T1000 (cell line): ENCODE measurements at regions not wholly inside any gene's neighbourhood (a gene's known extent, or its start where the extent isn't known, plus 50 kb on each side); places are given as distances from the start of the nearest gene placed in this dataset.
"Not testable (repeated sequence)": the region's sequence is repeated elsewhere in the genome, so short reads cannot be mapped to it uniquely, and the experiment has no call there.

Experiments used
- DNase-seq: peaks from one replicate; lab custom pipeline; 2025; ENCODE audit warnings: mixed read lengths; lab: John Stamatoyannopoulos, UW

DNA sequence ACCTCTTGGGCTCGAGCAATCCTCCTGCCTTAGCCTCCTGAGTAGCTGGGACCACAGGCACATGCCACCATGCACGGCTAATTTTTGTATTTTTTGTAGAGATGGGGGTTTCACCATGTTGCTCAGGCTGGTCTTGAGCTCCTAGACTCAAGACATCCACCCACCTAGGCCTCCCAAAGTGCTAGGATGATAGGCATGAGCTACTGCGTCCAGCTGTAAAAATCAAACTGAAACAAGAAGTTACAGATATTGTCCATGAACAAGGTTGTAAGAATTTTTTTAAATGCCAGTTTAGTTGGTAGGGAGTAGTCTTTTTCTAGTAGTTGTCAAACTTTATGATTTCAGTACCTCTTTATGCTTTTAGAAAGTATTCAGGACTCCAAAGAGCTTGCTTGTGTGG is 424.4 kb upstream of the PMFBP1 start:
- DNase-seq = no peak

GRCh38 chr16:72590151-72590937 is 418.4 kb upstream of the PMFBP1 start:
- DNase-seq = no peak

DNA sequence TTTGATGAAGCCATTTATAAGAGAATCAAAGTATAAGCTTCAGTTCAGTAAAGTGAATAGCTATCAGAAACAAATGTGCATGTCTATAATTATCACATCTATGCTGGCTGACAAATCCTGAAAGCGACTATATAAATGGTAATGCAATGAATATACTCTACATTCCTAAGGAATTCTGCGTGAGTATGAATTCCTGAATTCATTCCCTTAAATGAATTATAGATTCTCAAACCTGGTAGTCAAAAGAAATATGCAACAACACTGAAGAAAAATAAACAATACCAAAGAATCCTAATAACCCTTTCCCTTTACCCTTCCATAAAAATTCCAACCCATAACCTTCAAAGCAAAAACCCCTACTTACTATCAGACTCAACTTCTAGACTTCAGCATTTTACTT is 416.6 kb upstream of the PMFBP1 start:
- DNase-seq = no peak

GRCh38 chr16:72578061-72578460 is 406.1 kb upstream of the PMFBP1 start:
- not testable (repeated sequence) for DNase-seq

DNA sequence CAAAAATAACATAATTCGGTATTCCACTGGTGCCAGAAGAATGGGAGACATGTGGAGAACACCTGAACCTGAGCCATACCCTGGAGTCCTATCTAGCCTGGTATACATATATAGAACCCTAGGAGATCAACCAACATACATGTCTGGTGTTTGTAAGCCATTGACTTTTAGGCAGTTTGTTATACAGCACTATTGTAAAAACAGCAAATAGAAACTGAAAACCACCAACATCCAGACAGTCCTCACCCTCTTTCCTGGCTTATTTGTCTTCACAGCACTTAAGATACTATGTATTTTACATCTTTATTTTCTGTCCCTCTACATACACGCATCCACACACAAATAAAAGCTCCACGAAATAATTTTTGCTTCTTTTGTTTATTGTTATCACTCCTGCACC is 404.2 kb upstream of the PMFBP1 start:
- no peak for DNase-seq

DNA sequence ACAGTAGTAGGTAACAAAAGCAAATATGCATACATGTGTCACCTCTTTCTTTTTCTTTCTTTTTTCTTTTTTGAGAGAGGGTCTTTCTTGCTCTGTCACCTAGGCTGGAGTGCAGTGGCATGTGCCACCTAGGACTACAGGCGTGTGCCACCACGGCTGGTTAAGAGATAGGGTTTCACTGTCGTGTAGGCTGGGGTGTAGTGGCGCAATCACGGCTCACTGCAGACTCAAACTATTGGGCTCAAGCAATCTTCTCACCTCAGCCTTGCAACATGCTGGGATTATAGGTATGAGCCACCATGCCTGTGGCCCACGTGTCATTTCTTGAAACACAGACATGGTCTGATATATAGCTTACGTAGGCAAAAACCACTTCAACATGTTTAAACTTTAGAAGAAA is 397.7 kb upstream of the PMFBP1 start:
- no peak for DNase-seq

DNA sequence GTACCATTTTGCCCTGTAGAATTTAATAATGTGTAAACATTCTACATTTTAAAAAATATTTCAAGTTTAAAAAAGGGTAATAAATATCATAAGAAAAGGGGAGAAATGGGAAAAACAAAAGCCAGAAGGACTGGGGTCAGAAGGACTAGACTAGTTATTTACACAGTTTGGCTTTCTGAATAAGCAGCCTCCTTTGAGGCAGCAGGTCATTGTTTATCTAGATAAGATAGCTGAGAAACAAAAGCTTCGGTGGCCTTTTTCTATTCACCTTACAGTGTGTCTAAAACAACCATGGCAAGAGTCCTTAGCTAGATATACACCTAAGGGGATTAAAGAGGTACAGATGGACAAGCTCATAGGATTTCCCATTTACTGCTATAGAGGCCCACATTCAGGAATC is 396.5 kb upstream of the PMFBP1 start:
- DNase-seq = no peak

DNA sequence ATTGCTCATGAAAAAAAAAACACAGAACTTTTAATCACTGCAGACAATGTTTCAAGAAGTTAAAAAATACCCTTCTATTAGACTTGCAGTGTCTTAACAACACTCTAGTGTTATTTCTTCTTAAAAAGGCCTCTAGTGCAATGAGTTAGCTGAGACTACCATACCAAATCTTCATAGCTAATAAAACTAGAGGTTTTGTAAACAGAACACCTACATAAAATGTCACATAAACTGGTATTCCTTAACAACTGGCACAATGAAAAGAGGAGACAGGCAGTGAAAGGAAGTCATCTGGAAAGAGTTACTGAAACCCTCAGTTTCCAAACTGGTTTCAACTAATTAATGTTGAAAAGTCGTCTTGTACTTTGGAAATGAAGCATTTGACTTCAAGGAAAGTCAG is 394.2 kb upstream of the PMFBP1 start:
- no peak for DNase-seq

DNA sequence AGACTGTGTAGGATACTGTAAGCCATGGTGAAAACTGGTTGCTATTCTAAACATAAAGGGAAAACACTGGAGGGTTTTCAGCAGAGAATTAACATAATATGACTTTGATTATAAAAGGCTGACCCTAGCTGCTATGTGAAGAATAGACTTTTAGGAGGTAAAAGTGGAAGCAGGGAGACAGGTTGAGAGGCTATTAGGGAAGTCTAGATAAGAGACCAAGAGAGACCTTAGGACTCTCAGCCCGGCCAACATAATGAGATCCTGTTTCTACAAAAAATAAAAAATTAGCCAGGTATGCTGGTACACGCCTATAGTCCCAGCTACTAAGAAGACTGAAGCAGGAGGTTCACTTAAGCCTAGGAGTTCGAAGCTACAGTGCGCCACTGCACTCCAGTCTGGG is 393.2 kb upstream of the PMFBP1 start:
- no peak for DNase-seq

DNA sequence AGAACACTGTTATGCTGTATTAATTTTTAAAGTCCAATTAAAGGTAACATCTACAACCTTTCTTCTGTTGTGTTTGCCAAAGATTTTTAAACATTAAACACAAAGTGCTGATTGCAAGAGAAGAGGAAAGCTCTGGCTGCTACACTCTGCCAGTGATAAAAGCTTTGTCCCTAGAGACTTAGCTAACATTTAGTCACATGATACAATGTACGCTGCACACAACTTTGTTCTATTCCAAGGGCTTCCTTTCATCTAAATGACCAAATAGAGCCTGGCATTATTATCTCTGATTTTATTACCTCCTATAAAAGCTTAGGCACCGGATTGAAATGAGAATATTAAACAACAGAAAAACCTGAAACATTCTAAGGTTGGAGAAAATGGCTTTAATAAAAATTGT is 388.7 kb upstream of the PMFBP1 start:
- no peak for DNase-seq

DNA sequence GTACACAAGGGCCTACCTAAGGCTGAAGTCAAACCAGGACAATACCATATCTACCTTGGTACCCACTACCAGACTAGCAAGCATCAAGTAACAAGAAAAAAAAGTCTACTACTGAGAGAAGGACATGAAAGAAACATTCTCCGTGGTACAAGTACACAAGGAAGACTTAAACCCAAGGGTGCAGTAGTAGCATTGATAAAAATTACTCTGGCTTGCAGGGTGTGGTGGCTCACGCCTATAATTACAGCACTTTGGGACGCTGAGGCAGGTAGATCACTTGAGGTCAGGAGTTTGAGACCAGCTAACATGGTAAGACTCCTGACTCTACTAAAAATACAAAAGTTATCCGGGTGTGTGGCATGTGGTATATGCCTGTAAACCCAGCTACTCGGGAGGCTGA is 386.5 kb upstream of the PMFBP1 start:
- no peak for DNase-seq

DNA sequence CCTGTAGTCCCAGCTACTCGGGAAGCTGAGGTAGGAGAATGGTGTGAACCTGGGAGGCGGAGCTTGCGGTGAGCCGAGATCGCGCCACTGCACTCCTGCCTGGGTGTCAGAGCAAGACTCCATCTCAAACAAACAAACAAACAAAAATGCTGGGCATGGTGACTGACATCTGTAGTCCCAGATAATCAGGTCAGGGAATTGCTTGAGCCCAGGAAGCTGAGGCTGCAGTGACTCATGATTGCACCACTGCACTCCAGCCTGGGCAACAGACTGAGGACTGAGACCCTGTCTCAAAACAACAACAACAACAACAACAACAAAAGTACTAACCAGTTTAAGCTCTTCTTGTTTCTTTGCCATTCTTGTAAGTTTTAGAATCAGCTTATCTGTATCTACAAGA is 383.0 kb upstream of the PMFBP1 start:
- no peak for DNase-seq

GRCh38 chr16:72552654-72553053 is 380.7 kb upstream of the PMFBP1 start:
- no peak for DNase-seq

GRCh38 chr16:72551649-72552048 is 379.7 kb upstream of the PMFBP1 start:
- no peak for DNase-seq

GRCh38 chr16:72549878-72550277 is 377.9 kb upstream of the PMFBP1 start:
- no peak for DNase-seq

DNA sequence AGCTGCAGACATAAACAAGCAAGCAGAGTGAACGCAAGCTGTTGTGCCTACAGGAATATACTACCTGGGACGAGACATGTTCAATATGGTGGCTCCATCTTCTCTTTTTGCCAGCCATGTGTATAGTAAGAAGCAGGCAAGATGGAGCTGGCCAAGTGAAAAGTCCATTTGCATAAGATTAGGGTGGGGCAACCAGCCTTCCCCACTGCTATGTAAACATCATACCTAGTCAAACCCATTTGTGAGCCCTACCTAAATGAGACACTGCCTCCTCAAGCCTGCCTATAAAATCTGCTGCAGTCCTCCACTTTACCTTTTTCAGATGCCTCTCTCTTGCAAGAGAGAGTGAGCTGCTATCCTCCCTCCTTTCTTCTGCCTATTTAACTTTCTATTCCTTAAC is 370.1 kb upstream of the PMFBP1 start:
- DNase-seq = no peak

GRCh38 chr16:72537664-72538063 is 365.7 kb upstream of the PMFBP1 start:
- DNase-seq = no peak

DNA sequence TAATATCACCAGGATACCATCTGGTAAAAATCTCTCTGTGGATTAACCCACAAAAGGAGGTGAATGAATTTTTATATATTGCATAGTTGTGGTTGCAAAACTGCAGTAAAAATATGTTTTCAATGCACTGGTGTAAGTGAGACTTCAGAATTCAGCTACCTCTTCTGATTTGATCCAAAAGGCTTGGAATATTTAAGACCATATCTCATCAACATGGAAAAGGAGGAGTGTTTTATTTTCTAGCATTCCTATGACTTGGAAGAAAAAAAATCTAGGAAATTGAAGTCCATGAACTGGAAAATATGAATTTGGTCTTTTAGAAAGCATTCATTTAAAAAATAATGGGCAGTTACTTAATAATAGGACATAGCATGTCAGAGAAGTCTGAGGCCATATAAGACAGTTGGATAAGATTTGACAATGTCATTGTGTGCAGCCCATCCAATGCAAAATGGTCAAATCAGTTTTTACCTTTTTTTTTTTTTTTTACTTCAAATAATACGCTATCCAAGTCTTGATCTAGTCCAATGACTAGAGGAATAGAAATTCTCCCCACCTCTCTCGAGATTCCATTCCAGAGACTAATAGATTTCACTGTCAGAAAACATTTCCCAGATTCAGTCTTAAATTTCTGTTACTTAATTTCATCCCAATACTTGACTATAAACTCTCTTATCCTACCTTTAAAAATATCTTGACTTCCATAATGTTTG is 364.9 kb upstream of the PMFBP1 start:
- DNase-seq = no peak

GRCh38 chr16:72532906-72533410 is 361.0 kb upstream of the PMFBP1 start:
- DNase-seq = no peak

GRCh38 chr16:72530434-72530833 is 358.5 kb upstream of the PMFBP1 start:
- DNase-seq = no peak

DNA sequence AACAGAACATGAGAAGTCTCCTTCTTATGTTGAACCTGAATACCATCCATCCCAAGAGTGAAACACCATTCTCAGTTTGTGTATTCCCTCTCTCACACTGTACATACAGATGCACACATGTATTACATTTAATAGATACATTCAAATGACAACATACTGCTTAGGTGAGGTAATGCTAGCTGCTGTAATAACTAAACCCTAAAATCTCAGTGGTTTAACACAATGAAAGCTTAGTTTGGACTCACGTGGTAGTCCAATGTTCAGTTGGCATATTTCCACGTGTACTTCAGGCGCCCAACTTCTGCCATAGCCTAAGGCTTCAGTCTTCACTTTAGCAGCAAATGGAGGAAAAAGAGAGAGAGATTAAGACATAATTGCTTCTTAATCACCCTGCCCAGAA is 351.1 kb upstream of the PMFBP1 start:
- DNase-seq = no peak

GRCh38 chr16:72517154-72517553 is 345.2 kb upstream of the PMFBP1 start:
- DNase-seq = no peak

- DNase-seq = no peak
Measured at GRCh38 chr16:72511171-72511570, 339.2 kb upstream of the PMFBP1 start.

DNA sequence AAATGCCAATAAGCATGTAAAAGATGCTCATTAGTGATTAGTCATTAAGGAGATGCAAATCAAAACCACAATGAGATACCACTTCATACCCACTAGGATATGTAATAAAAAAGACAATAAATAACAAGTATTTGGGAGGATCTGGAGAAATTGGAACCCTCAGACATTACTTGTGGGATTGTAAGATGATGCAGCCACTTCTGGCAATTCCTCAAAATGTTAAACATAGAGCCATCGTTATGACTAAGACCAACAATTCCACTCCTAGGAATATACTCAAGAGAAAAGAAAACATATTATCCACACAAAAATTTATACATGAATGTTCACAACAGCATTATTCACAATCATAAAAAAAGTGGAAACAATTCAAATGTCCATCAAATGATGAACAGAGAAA is 336.2 kb upstream of the PMFBP1 start:
- no peak for DNase-seq
